ENCODE measurements at regions not wholly inside any gene's neighbourhood (a gene's known extent, or its start where the extent isn't known, plus 50 kb on each side); places are given as distances from the start of the nearest gene placed in this dataset.

DNA sequence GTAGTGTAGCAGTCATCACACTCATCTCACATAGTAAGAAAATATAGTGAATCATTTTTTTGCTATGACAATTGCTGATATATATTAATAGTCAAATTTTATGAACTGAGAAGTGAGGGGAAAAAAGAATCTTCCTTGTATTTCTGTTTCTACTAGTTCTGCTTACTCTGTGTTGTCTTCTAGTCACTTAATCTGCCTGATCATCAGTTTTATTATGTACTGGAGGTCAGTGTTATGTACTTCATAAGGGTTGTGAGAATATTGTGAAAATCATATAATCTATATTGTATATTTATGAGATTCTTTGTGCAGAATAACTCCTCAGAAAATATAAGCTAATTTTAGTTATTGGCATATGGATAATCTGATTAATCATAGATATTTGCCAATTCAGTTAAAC, 546.9 kb upstream of the RIOK2 start:
- DNase-seq (ENCODE audit: extremely low spot score) = no peak
- POLR2A ChIA-PET = no interaction called here
- TF ChIP-seq ARNT (IDR thresholded peaks at IDR 0.05) (no peak), ELF4 (IDR thresholded peaks at IDR 0.05) (no peak), CTBP1 (IDR thresholded peaks at IDR 0.05; ENCODE audit: borderline replicate concordance) (no peak), FOXA1 (IDR thresholded peaks at IDR 0.05) (no peak), HDGF (IDR thresholded peaks at IDR 0.05; ENCODE audit: borderline replicate concordance) (no peak), ZNF384 (IDR thresholded peaks at IDR 0.05) (no peak), FOXK2 (IDR thresholded peaks at IDR 0.05) (no peak), BHLHE40 (IDR thresholded peaks at IDR 0.05; ENCODE audit: borderline replicate concordance) (no peak), SUZ12 (IDR thresholded peaks at IDR 0.05) (no peak), L3MBTL2 (conservative IDR thresholded peaks at IDR 0.05) (no peak), SP1 (IDR thresholded peaks at IDR 0.05) (no peak), NFRKB (IDR thresholded peaks at IDR 0.05) (no peak), LEF1 (IDR thresholded peaks at IDR 0.05; ENCODE audit: borderline replicate concordance) (no peak), FOXM1 (IDR thresholded peaks at IDR 0.05; ENCODE audit: borderline replicate concordance) (no peak), TARDBP (IDR thresholded peaks at IDR 0.05) (no peak)
- TF ChIP-seq, protein P1, sequence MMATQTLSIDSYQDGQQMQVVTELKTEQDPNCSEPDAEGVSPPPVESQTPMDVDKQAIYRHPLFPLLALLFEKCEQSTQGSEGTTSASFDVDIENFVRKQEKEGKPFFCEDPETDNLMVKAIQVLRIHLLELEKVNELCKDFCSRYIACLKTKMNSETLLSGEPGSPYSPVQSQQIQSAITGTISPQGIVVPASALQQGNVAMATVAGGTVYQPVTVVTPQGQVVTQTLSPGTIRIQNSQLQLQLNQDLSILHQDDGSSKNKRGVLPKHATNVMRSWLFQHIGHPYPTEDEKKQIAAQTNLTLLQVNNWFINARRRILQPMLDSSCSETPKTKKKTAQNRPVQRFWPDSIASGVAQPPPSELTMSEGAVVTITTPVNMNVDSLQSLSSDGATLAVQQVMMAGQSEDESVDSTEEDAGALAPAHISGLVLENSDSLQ (IDR thresholded peaks at IDR 0.05) = no peak
- CTCF ChIA-PET = no interaction called here

DNA sequence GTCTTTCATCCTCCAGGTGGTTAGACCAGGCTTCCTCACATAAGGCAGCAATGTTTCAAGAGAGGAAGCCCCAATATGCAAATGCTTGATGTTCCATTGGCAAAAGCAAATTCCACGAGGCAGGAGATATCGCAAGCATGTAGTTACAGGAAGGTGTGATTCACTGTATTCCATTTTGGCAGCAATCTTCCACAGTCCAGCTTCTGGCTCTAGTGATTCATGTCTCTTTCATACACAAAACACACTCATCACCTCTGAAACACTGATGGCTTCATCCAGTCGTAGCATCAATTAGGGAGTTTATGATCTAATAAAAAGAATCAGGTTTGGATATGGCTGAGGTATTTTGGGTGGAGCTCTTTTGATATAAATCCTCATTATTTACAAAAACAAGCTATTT, 552.2 kb upstream of the RIOK2 start:
- TF ChIP-seq ELF4 (IDR thresholded peaks at IDR 0.05) (no peak), HDGF (IDR thresholded peaks at IDR 0.05; ENCODE audit: borderline replicate concordance) (no peak), TARDBP (IDR thresholded peaks at IDR 0.05) (no peak), FOXM1 (IDR thresholded peaks at IDR 0.05; ENCODE audit: borderline replicate concordance) (no peak), ZNF384 (IDR thresholded peaks at IDR 0.05) (no peak), SP1 (IDR thresholded peaks at IDR 0.05) (no peak), FOXA1 (IDR thresholded peaks at IDR 0.05) (no peak), FOXK2 (IDR thresholded peaks at IDR 0.05) (no peak), BHLHE40 (IDR thresholded peaks at IDR 0.05; ENCODE audit: borderline replicate concordance) (no peak), L3MBTL2 (conservative IDR thresholded peaks at IDR 0.05) (no peak), CTBP1 (IDR thresholded peaks at IDR 0.05; ENCODE audit: borderline replicate concordance) (no peak)
- TF ChIP-seq, protein P1 (IDR thresholded peaks at IDR 0.05) = no peak
- no peak for DNase-seq (ENCODE audit: extremely low spot score)
- POLR2A ChIA-PET = no interaction called here
- CTCF ChIA-PET = no interaction called here

DNA sequence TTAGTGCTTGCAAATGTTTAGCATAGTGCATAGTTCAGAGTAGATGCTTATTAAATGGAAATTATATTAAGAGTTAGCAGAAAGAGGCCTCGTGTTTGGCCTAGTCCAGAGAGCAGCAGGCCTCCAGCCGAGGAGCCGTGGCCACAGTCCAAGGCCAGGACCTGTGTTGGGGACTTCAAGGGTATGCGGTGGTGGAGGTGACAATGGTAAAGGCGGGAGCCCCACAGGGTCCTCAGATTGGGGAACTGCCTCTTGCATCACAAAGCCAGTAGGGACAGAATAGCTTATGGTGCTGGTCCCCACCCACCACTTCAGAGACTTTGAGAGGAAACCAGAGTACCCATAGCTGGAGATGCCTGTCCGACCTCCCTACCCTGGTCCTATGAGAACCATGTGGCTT, 554.6 kb upstream of the RIOK2 start:
- TF ChIP-seq SUZ12 (IDR thresholded peaks at IDR 0.05) (no peak), FOXM1 (IDR thresholded peaks at IDR 0.05; ENCODE audit: borderline replicate concordance) (no peak), ELF4 (IDR thresholded peaks at IDR 0.05) (no peak), ARNT (IDR thresholded peaks at IDR 0.05) (no peak), FOXA1 (IDR thresholded peaks at IDR 0.05) (no peak), LEF1 (IDR thresholded peaks at IDR 0.05; ENCODE audit: borderline replicate concordance) (no peak), NFRKB (IDR thresholded peaks at IDR 0.05) (no peak), CTBP1 (IDR thresholded peaks at IDR 0.05; ENCODE audit: borderline replicate concordance) (no peak), SP1 (IDR thresholded peaks at IDR 0.05) (no peak), FOXK2 (IDR thresholded peaks at IDR 0.05) (no peak), TARDBP (IDR thresholded peaks at IDR 0.05) (no peak), HDGF (IDR thresholded peaks at IDR 0.05; ENCODE audit: borderline replicate concordance) (no peak), ZNF384 (IDR thresholded peaks at IDR 0.05) (no peak), BHLHE40 (IDR thresholded peaks at IDR 0.05; ENCODE audit: borderline replicate concordance) (no peak), L3MBTL2 (conservative IDR thresholded peaks at IDR 0.05) (no peak)
- TF ChIP-seq, protein P1 (IDR thresholded peaks at IDR 0.05) = no peak
- POLR2A ChIA-PET = no interaction called here
- DNase-seq (ENCODE audit: extremely low spot score) = no peak
- CTCF ChIA-PET = no interaction called here

DNA sequence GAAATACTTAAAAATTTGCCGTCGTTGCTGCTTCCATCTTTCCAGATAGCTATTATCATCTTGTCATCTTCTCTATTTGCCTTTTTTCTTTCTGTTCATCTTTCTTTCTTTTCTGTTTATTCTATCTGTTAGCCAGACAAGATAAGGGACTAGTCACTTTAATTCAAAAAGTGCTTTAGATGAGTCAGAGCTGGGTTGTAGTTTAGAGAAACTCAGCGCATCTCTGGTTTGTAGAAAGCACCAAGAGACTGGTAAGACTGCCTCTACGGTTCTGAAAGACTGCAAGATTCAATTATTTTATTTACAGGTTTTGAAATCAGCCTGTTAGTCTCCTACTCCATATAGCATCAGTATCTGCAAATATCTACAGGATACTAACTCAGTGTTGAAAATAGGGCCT, 562.8 kb upstream of the RIOK2 start:
- no peak for TF ChIP-seq HDGF (IDR thresholded peaks at IDR 0.05; ENCODE audit: borderline replicate concordance)
- TF ChIP-seq L3MBTL2 (conservative IDR thresholded peaks at IDR 0.05) = no peak
- TF ChIP-seq TARDBP (IDR thresholded peaks at IDR 0.05) = no peak
- no peak for TF ChIP-seq FOXK2 (IDR thresholded peaks at IDR 0.05)
- TF ChIP-seq SUZ12 (IDR thresholded peaks at IDR 0.05) = no peak
- POLR2A ChIA-PET = no interaction called here
- DNase-seq (ENCODE audit: extremely low spot score) = no peak
- CTCF ChIA-PET = no interaction called here

DNA sequence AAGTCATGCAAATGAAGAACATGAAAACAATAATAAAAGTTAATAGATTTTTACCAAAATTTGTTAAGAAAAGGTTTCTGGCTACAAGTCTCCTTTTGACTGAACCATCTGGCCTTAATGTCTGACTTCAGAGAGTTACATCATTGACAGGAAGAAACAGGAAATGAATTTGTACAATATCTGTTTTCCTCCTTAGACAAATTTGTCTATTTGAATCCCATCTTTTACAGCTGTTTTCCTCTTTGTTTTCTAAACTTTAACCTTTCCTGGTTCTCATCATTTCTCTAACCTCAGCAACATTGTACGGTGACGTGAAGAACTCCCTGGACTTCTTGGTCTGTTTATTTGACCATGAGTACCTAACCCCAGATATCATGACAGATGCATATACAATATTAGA, 567.5 kb upstream of the RIOK2 start:
- TF ChIP-seq BHLHE40 (IDR thresholded peaks at IDR 0.05; ENCODE audit: borderline replicate concordance) (no peak), L3MBTL2 (conservative IDR thresholded peaks at IDR 0.05) (no peak), FOXK2 (IDR thresholded peaks at IDR 0.05) (no peak), SP1 (IDR thresholded peaks at IDR 0.05) (no peak), ZNF384 (IDR thresholded peaks at IDR 0.05) (no peak), FOXA1 (IDR thresholded peaks at IDR 0.05) (no peak), SUZ12 (IDR thresholded peaks at IDR 0.05) (no peak), HDGF (IDR thresholded peaks at IDR 0.05; ENCODE audit: borderline replicate concordance) (no peak), ARNT (IDR thresholded peaks at IDR 0.05) (no peak), TARDBP (IDR thresholded peaks at IDR 0.05) (no peak), LEF1 (IDR thresholded peaks at IDR 0.05; ENCODE audit: borderline replicate concordance) (no peak), FOXM1 (IDR thresholded peaks at IDR 0.05; ENCODE audit: borderline replicate concordance) (no peak), CTBP1 (IDR thresholded peaks at IDR 0.05; ENCODE audit: borderline replicate concordance) (no peak), ELF4 (IDR thresholded peaks at IDR 0.05) (no peak), NFRKB (IDR thresholded peaks at IDR 0.05) (no peak)
- TF ChIP-seq, protein P1 (IDR thresholded peaks at IDR 0.05) = no peak
- DNase-seq (ENCODE audit: extremely low spot score) = no peak
- ChIA-PET CTCF (no interaction called here), POLR2A (no interaction called here)

DNA sequence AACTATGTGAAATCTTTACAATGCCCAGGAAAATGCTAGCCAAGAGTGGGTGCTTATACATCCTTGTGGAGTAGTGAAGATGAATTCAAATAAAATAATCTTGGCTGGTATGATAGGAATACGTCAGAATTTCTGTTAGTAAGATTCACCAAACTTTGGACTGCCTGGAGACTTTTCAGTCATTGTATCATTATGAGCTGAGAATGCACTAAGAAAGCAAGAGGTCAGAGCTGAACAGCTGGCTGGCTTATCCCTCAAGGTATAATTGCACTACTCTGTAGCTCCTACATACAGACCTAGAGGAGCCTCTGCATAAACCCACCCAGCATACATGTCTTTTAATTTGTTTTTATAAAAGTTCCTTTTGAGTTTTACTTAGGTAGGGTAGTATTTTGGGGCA, 568.5 kb upstream of the RIOK2 start:
- TF ChIP-seq ARNT (IDR thresholded peaks at IDR 0.05) (no peak), BHLHE40 (IDR thresholded peaks at IDR 0.05; ENCODE audit: borderline replicate concordance) (no peak), ELF4 (IDR thresholded peaks at IDR 0.05) (no peak), ZNF384 (IDR thresholded peaks at IDR 0.05) (no peak), SUZ12 (IDR thresholded peaks at IDR 0.05) (no peak), TARDBP (IDR thresholded peaks at IDR 0.05) (no peak), FOXK2 (IDR thresholded peaks at IDR 0.05) (no peak), FOXM1 (IDR thresholded peaks at IDR 0.05; ENCODE audit: borderline replicate concordance) (no peak), NFRKB (IDR thresholded peaks at IDR 0.05) (no peak), CTBP1 (IDR thresholded peaks at IDR 0.05; ENCODE audit: borderline replicate concordance) (no peak), L3MBTL2 (conservative IDR thresholded peaks at IDR 0.05) (no peak)
- TF ChIP-seq, protein P1 (IDR thresholded peaks at IDR 0.05) = no peak
- ChIA-PET POLR2A (no interaction called here), CTCF (no interaction called here)
- DNase-seq (ENCODE audit: extremely low spot score) = no peak
